PFSK-1 (cell line): ENCODE measurements at regions not wholly inside any gene's neighbourhood (a gene's known extent, or its start where the extent isn't known, plus 50 kb on each side); places are given as distances from the start of the nearest gene placed in this dataset.

ENCODE experiments used
- FOXP2 ChIP-seq: optimal IDR thresholded peaks from 2 replicates; pipeline ENCODE3; 2011; ENCODE audit warnings: borderline replicate concordance, control low read depth, inconsistent platforms; ENCODE audit not compliant: insufficient read depth; ENCODE audit errors: extremely low read length, extremely low read depth
- POLR2AphosphoS5 ChIP-seq: IDR thresholded peaks from 2 replicates; pipeline ENCODE4 v1.6.1; 2012; ENCODE audit warnings: low read depth, mild to moderate bottlenecking, control low read depth, low read length, moderate library complexity
- SIN3A ChIP-seq: IDR thresholded peaks from 2 replicates; pipeline ENCODE4 v1.6.1; 2012; ENCODE audit warnings: mild to moderate bottlenecking, low read length, moderate library complexity, borderline replicate concordance; ENCODE audit not compliant: insufficient read depth
- TAF1 ChIP-seq: IDR thresholded peaks from 2 replicates; pipeline ENCODE4 v1.6.1; 2012; ENCODE audit warnings: low read length, control low read depth, borderline replicate concordance; ENCODE audit not compliant: insufficient read depth
- TF ChIP-seq, protein P1 (sequence below), 2 experiments: IDR thresholded peaks; 2 replicates each; pipeline versions ENCODE4 v1.6.1 to v1.8.0; 2011 to 2012; ENCODE audit warnings: low read depth in 2 of 2, low read length in 2 of 2, control low read depth in 1 of 2, inconsistent platforms in 1 of 2, mild to moderate bottlenecking in 1 of 2, moderate library complexity in 1 of 2; ENCODE audit not compliant: insufficient read depth in 1 of 2

DNA sequence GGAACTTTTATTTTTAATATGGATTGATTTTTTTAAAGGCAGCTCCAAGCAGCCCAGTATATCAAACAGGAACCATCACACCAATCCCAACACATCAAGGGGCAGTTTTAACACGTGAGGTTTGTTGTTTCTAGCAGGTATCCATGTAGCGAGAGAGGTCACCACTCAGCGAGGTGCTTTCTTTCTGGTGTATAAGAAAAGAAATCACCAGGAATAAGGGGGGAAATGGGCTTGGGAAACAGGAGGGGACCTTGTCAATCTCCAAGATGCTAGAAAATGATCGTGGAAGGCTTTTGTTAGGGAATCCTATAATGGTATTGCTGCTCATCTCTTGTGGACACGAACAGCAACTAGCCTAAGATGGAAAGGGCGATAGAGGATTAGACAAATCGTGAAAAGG lies 402.9 kb upstream of the ATP11B start:
- TF ChIP-seq, protein P1, sequence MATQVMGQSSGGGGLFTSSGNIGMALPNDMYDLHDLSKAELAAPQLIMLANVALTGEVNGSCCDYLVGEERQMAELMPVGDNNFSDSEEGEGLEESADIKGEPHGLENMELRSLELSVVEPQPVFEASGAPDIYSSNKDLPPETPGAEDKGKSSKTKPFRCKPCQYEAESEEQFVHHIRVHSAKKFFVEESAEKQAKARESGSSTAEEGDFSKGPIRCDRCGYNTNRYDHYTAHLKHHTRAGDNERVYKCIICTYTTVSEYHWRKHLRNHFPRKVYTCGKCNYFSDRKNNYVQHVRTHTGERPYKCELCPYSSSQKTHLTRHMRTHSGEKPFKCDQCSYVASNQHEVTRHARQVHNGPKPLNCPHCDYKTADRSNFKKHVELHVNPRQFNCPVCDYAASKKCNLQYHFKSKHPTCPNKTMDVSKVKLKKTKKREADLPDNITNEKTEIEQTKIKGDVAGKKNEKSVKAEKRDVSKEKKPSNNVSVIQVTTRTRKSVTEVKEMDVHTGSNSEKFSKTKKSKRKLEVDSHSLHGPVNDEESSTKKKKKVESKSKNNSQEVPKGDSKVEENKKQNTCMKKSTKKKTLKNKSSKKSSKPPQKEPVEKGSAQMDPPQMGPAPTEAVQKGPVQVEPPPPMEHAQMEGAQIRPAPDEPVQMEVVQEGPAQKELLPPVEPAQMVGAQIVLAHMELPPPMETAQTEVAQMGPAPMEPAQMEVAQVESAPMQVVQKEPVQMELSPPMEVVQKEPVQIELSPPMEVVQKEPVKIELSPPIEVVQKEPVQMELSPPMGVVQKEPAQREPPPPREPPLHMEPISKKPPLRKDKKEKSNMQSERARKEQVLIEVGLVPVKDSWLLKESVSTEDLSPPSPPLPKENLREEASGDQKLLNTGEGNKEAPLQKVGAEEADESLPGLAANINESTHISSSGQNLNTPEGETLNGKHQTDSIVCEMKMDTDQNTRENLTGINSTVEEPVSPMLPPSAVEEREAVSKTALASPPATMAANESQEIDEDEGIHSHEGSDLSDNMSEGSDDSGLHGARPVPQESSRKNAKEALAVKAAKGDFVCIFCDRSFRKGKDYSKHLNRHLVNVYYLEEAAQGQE (IDR thresholded peaks at IDR 0.05; ENCODE audit: insufficient read depth in 1 of 2, low read depth in 2 of 2, low read length in 2 of 2): no peak
- TF ChIP-seq SIN3A: no peak
- TF ChIP-seq POLR2AphosphoS5: no peak
- TF ChIP-seq TAF1: no peak
- no peak for TF ChIP-seq FOXP2

DNA sequence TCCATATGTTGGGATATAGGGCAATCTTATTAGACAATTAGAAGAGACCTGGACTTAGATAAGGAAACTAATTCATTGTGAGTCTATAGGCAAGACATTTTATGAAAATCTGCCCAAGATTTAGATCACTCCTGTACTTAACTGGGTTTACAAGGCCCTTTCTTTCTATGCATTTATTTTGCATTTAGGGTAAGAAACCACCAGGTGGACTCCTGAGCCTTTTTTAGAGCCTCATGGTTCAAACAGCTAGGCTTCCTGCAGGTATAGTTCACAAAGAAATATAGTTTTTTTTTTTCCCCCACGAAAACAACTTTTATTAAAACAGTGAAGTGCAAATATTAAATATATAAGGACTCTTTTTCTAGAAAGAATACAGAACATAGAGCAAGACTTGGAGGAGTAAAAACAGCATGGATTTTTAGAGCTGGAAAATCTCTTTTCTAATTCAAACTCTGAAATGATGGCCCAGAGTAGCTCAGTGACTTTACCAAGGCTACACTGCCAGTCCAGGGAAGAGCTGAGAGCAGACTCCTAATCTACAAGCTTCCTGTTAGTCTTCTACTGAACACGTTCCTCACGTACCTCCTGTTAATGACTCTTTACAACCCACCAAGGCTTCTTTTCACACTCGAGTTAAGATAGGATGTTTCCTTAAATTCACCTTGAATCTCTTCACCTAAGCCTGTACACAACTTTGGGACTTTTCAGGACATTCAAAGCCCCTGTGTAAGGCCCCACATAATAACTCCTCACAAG lies 400.9 kb upstream of the ATP11B start:
- TF ChIP-seq, protein P1 (IDR thresholded peaks at IDR 0.05; ENCODE audit: insufficient read depth in 1 of 2, low read depth in 2 of 2, low read length in 2 of 2): no peak
- TF ChIP-seq POLR2AphosphoS5: no peak
- TF ChIP-seq FOXP2: no peak
- no peak for TF ChIP-seq SIN3A
- no peak for TF ChIP-seq TAF1

DNA sequence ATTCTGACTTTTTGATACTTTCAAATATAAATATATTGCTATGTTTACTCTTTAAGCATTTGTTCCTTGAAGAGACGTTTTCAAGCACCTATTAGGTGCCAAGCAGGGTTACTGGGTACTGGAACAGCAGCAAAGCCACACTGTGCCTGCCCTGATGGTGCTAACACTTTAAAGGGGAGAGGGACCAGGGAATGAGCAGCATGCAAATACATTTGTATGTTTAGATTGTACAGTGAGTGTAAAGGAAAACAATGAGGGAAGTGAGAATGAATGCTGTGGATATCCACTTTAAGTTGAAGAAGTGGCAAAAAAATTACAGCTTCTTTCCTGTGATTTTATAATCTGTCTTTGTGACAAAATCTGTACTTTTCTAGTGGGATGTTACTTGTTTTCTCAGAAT lies 400.2 kb upstream of the ATP11B start:
- TF ChIP-seq POLR2AphosphoS5: no peak
- no peak for TF ChIP-seq TAF1
- no peak for TF ChIP-seq FOXP2
- TF ChIP-seq SIN3A: no peak
- TF ChIP-seq, protein P1 (IDR thresholded peaks at IDR 0.05; ENCODE audit: insufficient read depth in 1 of 2, low read depth in 2 of 2, low read length in 2 of 2): no peak

DNA sequence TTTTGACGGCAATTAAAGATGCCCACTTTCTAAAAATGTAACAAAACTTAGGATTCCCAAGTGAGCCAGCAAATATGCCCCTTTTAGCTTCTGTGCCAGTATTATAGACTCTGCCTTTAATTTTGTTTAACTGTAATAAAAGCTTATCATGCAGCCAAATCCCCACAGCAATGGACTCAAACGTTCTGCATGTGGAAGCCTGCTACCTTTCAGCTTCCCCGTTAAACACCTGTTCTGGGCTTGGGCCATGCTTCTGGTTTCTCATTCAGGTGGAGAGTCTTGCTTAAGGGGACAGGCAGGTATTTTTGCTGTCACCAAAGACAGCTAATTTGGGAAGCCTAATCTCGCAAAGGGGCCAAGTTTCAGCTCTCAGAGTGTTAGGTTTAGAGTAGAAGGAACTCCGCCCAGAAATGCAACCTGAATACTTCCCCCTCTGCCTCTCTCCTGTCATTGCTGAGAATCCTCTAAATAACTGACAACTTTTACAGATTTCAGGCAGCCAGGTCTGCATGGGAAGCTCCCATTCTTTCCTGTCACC lies 399.4 kb upstream of the ATP11B start:
- TF ChIP-seq, protein P1 (IDR thresholded peaks at IDR 0.05; ENCODE audit: insufficient read depth in 1 of 2, low read depth in 2 of 2, low read length in 2 of 2): no peak
- TF ChIP-seq POLR2AphosphoS5 (no peak), FOXP2 (no peak), SIN3A (no peak), TAF1 (no peak)

DNA sequence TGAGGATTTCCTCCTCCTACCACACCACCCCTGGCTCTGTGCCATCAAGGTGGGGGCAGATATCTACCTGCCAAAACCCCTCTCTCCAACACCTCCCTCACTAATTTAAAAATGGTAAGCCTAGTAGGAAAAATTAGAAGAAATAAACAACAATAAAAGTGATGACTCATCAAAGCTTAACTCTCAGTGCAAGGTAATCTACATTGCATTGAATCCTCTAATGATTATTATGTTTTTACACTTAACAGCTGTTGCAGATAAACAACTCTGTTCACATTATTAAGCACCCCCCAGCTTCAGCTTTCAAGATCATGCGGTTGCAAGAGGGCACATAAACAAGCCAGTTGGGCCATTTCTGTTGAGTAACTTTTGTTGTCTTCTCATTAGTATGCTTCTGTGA lies 396.1 kb upstream of the ATP11B start:
- TF ChIP-seq, protein P1 (IDR thresholded peaks at IDR 0.05; ENCODE audit: insufficient read depth in 1 of 2, low read depth in 2 of 2, low read length in 2 of 2): no peak
- TF ChIP-seq SIN3A: no peak
- TF ChIP-seq FOXP2: no peak
- TF ChIP-seq TAF1: no peak
- no peak for TF ChIP-seq POLR2AphosphoS5
